Lower leg skin (tissue), 3 donors: ENCODE measurements at regions not wholly inside any gene's neighbourhood (a gene's known extent, or its start where the extent isn't known, plus 50 kb on each side); places are given as distances from the start of the nearest gene placed in this dataset.

Source experiments
- POLR2A ChIP-seq, 2 donors: fragments of 450-650 bp; IDR thresholded peaks; one replicate each; pipeline ENCODE4 v1.6.1; 2016 to 2017; ENCODE audit warnings: antibody characterized with exemption in 2 of 2, mild to moderate bottlenecking in 1 of 2, moderate library complexity in 1 of 2
- TF ChIP-seq, protein P1 (sequence below), 3 donors: fragments of 450-650 bp; IDR thresholded peaks; one replicate each; pipeline ENCODE4 v1.5.1; 2016; ENCODE audit warnings: antibody characterized with exemption in 3 of 3, mild to moderate bottlenecking in 3 of 3, moderate library complexity in 2 of 3

DNA sequence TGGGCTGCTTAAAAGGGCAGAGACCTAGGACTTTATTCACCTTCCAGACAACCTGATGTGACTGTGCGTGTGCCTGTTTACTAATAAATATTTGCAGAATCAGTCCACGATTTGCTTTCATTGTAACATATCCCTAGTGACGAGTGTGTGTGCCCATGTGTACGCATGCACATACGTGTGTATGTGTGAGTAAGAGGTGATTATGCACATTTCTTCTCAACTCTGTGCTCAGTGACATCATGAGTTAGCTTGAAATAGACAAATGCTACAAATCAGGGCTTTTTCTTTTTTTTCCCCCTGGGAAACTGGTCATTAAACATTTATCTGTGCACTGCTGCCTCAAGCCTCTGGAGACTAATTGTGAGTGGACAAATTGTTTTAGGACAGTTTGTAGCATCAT is 242.6 kb upstream of the SOX4 start:
- TF ChIP-seq, protein P1, sequence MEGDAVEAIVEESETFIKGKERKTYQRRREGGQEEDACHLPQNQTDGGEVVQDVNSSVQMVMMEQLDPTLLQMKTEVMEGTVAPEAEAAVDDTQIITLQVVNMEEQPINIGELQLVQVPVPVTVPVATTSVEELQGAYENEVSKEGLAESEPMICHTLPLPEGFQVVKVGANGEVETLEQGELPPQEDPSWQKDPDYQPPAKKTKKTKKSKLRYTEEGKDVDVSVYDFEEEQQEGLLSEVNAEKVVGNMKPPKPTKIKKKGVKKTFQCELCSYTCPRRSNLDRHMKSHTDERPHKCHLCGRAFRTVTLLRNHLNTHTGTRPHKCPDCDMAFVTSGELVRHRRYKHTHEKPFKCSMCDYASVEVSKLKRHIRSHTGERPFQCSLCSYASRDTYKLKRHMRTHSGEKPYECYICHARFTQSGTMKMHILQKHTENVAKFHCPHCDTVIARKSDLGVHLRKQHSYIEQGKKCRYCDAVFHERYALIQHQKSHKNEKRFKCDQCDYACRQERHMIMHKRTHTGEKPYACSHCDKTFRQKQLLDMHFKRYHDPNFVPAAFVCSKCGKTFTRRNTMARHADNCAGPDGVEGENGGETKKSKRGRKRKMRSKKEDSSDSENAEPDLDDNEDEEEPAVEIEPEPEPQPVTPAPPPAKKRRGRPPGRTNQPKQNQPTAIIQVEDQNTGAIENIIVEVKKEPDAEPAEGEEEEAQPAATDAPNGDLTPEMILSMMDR (IDR thresholded peaks at IDR 0.05) = no peak
- TF ChIP-seq POLR2A (IDR thresholded peaks at IDR 0.05) = no peak
